Neural cell (in vitro differentiated cells): ENCODE measurements at regions not wholly inside any gene's neighbourhood (a gene's known extent, or its start where the extent isn't known, plus 50 kb on each side); places are given as distances from the start of the nearest gene placed in this dataset.

Source experiments
- EZH2 ChIP-seq: fragments of 200-600, 300-800 bp; shearing (Covaris generic), sonication (generic); IDR thresholded peaks from 2 replicates; pipeline ENCODE4 v1.6.1; 2014; ENCODE audit warnings: antibody characterized with exemption, low read length, borderline replicate concordance, mild to moderate bottlenecking; ENCODE audit not compliant: insufficient read depth, poor library complexity, severe bottlenecking
- MXI1 ChIP-seq: fragments of 450-650 bp; conservative IDR thresholded peaks from 2 replicates; pipeline ENCODE4 v1.6.1; 2014; ENCODE audit warnings: antibody characterized with exemption, mild to moderate bottlenecking; ENCODE audit not compliant: poor library complexity, severe bottlenecking
- POLR2AphosphoS5 ChIP-seq: IDR thresholded peaks from 2 replicates; pipeline ENCODE4 v1.6.1; 2012
- RAD21 ChIP-seq: fragments of 450-650 bp; conservative IDR thresholded peaks from 2 replicates; pipeline ENCODE4 v1.6.1; 2014; ENCODE audit warnings: antibody characterized with exemption, mild to moderate bottlenecking, moderate library complexity
- TF ChIP-seq, protein P1 (sequence below): fragments of 450-650 bp; IDR thresholded peaks from 2 replicates; pipeline ENCODE4 v1.5.1; 2014; ENCODE audit warnings: antibody characterized with exemption, mild to moderate bottlenecking, moderate library complexity; ENCODE audit not compliant: poor library complexity, severe bottlenecking

DNA sequence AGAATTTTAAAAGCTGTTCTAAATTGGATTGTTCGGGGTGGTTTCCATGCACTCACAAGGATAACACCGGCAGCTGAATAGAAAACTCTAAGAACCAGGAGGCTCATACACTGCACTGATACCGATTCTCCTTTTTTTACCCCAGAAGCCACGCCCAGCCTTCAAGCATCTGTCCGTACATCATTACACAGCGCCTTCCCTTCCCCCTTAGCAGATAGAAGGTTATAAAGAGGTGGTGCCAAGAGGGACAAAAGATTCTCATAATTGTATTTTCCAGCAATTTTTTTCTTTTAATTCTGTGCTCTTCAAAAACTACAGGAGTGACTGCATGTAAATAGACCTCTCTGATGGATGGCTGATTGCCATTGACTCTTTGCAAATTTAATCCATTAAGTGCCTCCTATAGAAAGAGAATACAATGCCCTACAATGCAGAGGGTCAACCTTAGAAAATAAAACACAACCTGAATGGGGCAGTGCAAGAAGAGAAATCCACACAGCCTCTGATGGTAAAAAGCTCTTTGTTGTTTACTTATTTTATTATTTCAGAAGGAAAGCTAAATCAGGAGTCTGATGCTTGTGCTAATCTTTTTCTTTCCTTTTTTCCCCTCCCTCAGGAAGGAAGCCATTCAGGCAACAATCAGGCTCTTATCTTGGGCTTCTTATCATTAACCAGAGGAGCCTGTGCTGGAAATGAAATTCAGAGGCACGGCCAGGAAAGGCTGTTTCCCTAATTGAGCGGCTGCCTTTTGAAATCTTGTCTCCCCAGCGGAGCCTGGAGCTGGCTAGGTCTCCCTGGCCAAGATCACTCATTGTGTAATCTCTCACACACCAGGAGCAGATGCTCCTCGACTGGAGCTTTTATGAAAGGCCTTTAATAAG, 198.9 kb upstream of the NABP1 start:
- TF ChIP-seq, protein P1, sequence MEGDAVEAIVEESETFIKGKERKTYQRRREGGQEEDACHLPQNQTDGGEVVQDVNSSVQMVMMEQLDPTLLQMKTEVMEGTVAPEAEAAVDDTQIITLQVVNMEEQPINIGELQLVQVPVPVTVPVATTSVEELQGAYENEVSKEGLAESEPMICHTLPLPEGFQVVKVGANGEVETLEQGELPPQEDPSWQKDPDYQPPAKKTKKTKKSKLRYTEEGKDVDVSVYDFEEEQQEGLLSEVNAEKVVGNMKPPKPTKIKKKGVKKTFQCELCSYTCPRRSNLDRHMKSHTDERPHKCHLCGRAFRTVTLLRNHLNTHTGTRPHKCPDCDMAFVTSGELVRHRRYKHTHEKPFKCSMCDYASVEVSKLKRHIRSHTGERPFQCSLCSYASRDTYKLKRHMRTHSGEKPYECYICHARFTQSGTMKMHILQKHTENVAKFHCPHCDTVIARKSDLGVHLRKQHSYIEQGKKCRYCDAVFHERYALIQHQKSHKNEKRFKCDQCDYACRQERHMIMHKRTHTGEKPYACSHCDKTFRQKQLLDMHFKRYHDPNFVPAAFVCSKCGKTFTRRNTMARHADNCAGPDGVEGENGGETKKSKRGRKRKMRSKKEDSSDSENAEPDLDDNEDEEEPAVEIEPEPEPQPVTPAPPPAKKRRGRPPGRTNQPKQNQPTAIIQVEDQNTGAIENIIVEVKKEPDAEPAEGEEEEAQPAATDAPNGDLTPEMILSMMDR, result no peak
- TF ChIP-seq POLR2AphosphoS5 (peak; percentile 16), MXI1 (no peak), RAD21 (no peak), EZH2 (no peak)
